Prostate gland (tissue), 2 donors: ENCODE measurements at regions not wholly inside any gene's neighbourhood (a gene's known extent, or its start where the extent isn't known, plus 50 kb on each side); places are given as distances from the start of the nearest gene placed in this dataset.

ENCODE experiments used
- DNase-seq: peaks from one replicate; pipeline ENCODE4 v3.0.0-alpha.2; 2019; ENCODE audit warnings: low spot score
- H3K27ac ChIP-seq, 2 donors: fragments of 200-600 bp; sonication (generic); 2 replicates each; pipeline ENCODE4 v1.5.1; 2017 to 2019
- H3K27me3 ChIP-seq: fragments of 200-600 bp; sonication (generic); replicated peaks from 2 replicates; pipeline ENCODE4 v1.5.1; 2019; ENCODE audit not compliant: insufficient read depth
- H3K36me3 ChIP-seq, 2 donors: fragments of 200-600 bp; sonication (generic); 1 replicate in 1 of 2; 2 replicates in 1 of 2; pipeline versions ENCODE4 v1.5.1 to v1.8.1; 2017 to 2019
- H3K4me1 ChIP-seq: fragments of 200-600 bp; sonication (generic); replicated peaks from 2 replicates; pipeline ENCODE4 v1.5.1; 2019
- H3K4me3 ChIP-seq, 2 donors: fragments of 200-600 bp; sonication (generic); 2 replicates each; pipeline ENCODE4 v1.5.1; 2017 to 2019
- H3K9me3 ChIP-seq: fragments of 200-600 bp; sonication (generic); 2 replicates; pipeline ENCODE4 v1.5.1; 2017
- POLR2A ChIP-seq: fragments of 450-650 bp; IDR thresholded peaks from one replicate; pipeline ENCODE4 v1.6.1; 2016; ENCODE audit warnings: antibody characterized with exemption, mild to moderate bottlenecking
- POLR2AphosphoS5 ChIP-seq: sonication (generic); formaldehyde crosslinking; IDR thresholded peaks from one replicate; pipeline ENCODE4 v1.6.1; 2017; ENCODE audit warnings: antibody characterized with exemption
- WGBS: methylation state at CpG from one replicate; pipeline ENCODE4 v1.1.5; 2018; 5-methylcytosine and 5-hydroxymethylcytosine counted together
- intact Hi-C: fragments of 100-400 bp; cut with DNase I; formaldehyde crosslinking; loops from one replicate; pipeline ENCODE4 v1.14.2; 2022
- TF ChIP-seq, protein P1 (sequence below), 4 experiments: fragments of 200-600 bp in 2 of 4; fragments of 450-650 bp in 2 of 4; sonication (generic) in 2 of 4; IDR thresholded peaks; 1 replicate in 3 of 4; 2 replicates in 1 of 4; pipeline ENCODE4 v1.5.1; 2016 to 2019; ENCODE audit warnings: antibody characterized with exemption in 4 of 4, mild to moderate bottlenecking in 2 of 4, moderate library complexity in 2 of 4

DNA sequence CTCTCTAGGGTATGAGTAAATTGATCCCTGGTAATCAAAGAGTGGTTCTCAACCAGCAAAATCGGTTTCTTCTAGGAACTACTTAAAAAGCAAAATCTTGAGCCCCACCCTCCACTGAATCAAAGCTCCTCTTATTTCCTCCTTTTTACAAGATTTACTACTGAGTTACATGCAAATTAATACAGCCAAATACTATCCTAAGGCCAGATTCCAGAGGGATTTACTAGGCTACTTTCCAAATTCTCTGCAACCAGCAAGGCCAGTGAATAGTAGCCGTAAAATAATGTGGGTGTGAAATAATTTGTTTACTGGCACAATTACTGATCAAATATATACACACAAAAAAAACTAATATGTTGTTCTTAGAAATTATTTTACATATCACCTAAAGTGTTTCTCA is 1583.8 kb downstream of the NCAM2 start:
- no peak overlapping the region for H3K27ac ChIP-seq
- no peak for DNase-seq
- WGBS: 44% methylated on average over 2 of the region's 2 CpGs
- no peaks in the 10 kb centered on the region for H3K4me1 ChIP-seq
- intact Hi-C loops: no loop called here
- no peaks in the 10 kb centered on the region for H3K36me3 ChIP-seq
- no peaks in the 10 kb centered on the region for H3K27me3 ChIP-seq
- TF ChIP-seq POLR2AphosphoS5: no peak
- TF ChIP-seq, protein P1, sequence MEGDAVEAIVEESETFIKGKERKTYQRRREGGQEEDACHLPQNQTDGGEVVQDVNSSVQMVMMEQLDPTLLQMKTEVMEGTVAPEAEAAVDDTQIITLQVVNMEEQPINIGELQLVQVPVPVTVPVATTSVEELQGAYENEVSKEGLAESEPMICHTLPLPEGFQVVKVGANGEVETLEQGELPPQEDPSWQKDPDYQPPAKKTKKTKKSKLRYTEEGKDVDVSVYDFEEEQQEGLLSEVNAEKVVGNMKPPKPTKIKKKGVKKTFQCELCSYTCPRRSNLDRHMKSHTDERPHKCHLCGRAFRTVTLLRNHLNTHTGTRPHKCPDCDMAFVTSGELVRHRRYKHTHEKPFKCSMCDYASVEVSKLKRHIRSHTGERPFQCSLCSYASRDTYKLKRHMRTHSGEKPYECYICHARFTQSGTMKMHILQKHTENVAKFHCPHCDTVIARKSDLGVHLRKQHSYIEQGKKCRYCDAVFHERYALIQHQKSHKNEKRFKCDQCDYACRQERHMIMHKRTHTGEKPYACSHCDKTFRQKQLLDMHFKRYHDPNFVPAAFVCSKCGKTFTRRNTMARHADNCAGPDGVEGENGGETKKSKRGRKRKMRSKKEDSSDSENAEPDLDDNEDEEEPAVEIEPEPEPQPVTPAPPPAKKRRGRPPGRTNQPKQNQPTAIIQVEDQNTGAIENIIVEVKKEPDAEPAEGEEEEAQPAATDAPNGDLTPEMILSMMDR (IDR thresholded peaks at IDR 0.05): no peak
- TF ChIP-seq POLR2A: no peak
- H3K9me3 ChIP-seq: no peaks in the 10 kb centered on the region
- H3K4me3 ChIP-seq: no peak overlapping the region

DNA sequence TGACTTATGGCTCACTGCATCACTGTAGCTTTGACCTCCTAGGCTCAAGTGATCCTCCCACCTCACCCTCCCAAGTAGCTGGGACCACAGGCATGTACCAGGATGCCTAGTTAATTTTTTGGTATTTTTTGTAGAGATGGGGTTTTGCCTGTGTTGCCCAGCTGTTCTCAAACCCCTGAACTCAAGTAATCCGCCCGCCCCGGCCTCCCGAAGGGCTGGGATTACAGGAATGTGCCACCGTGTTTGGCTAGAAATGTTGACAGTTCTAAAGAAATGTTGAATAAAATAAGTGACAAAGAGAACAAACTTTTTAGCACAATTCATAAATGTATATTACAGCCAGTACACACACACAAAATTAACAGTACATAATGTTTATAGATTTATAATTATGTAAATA is 1586.1 kb downstream of the NCAM2 start:
- intact Hi-C loops: no loop called here
- 92% methylated on average over 5 of the region's 5 CpGs for WGBS
- no peak overlapping the region for H3K27ac ChIP-seq
- no peaks in the 10 kb centered on the region for H3K9me3 ChIP-seq
- H3K4me1 ChIP-seq: no peaks in the 10 kb centered on the region
- TF ChIP-seq POLR2A (no peak), POLR2AphosphoS5 (no peak)
- TF ChIP-seq, protein P1 (IDR thresholded peaks at IDR 0.05): no peak
- DNase-seq: no peak
- H3K27me3 ChIP-seq: no peaks in the 10 kb centered on the region
- H3K4me3 ChIP-seq: no peak overlapping the region
- no peaks in the 10 kb centered on the region for H3K36me3 ChIP-seq

DNA sequence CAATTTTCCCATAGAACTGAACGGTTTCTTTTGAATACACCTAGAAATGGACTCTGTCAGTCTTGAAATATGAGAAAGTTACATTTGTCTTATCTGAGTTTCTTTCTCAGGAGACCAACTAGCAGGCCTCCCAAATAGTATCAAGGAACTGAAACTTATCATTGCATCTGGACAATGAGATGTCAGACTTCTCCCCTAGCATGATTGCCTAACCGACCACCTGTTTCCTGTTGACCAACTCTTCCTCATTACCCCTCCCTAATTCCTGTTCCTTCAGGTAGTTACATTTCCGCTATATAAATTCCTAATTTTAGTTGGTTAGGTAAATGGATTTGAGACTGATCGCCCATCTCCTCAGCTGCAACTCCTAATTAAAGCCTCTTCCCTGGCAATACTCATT is 1587.3 kb downstream of the NCAM2 start:
- Histone ChIP-seq H3K9me3 (no peaks in the 10 kb centered on the region), H3K27ac (no peak overlapping the region), H3K4me1 (no peaks in the 10 kb centered on the region), H3K4me3 (no peak overlapping the region), H3K27me3 (no peaks in the 10 kb centered on the region), H3K36me3 (no peaks in the 10 kb centered on the region)
- intact Hi-C loops: no loop called here
- TF ChIP-seq POLR2A (no peak), POLR2AphosphoS5 (no peak)
- TF ChIP-seq, protein P1 (IDR thresholded peaks at IDR 0.05): no peak
- WGBS: 82% methylated on average over 4 of the region's 4 CpGs
- DNase-seq: no peak

DNA sequence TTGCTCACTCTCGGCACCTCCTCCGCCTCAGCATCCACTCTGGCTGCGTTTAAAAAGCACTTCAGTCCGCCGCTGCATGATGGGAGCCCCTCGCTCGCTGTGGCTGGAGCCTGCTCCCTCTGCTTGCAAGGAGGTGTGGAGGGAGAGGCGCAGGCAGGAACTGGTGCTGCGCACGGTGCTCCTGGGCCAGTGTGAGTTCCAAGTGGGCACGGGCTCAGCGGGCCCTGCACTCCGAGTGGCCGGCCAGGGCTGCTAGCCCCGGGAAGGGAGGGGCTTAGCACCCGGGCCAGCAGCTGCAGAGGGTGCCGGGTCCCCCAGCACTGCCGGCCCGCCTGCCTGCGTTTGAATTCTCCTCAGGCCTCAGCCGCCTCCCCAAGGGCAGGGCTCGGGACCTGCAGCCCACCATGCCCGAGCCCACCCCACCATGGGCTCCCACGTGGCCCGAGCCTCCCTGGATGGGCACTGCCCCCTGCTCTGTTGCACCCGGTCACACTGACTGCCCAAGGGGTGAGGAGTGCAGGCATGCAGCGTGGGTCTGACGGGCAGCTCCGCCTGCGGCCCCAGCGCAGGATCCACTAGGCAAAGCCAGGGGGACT is 1599.5 kb downstream of the NCAM2 start:
- 90% methylated on average over 18 of the region's 31 CpGs for WGBS
- TF ChIP-seq POLR2A: no peak
- no peaks in the 10 kb centered on the region for H3K36me3 ChIP-seq
- no peak overlapping the region for H3K4me3 ChIP-seq
- no peaks in the 10 kb centered on the region for H3K27me3 ChIP-seq
- intact Hi-C loops: no loop called here
- H3K9me3 ChIP-seq: no peaks in the 10 kb centered on the region
- no peak overlapping the region for H3K27ac ChIP-seq
- H3K4me1 ChIP-seq: no peaks in the 10 kb centered on the region
- no peak for DNase-seq

DNA sequence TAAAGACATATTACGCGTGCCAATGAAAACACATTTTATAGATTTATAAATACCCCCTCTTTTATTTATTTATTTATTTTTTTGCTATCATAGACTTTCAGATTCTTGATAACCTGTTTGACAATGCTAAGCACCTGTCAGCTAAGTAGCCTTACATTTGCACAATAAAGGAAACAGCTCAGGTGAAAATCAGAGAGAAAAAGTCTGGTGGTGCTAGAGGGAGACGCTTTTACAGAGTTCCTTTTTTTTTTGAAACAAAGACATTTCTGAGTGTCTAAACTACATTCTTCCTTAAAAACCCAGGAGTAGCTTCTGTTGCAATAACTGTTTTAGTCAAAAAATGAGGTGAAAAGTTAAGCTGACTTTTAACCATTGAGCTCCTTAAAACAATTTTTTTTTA is 1611.6 kb downstream of the NCAM2 start:
- WGBS: 53% methylated on average over 3 of the region's 3 CpGs

More for the DNA sequence above, 1611.6 kb downstream of the NCAM2 start:
- TF ChIP-seq POLR2A (no peak), POLR2AphosphoS5 (no peak)
- TF ChIP-seq, protein P1 (IDR thresholded peaks at IDR 0.05): no peak
- Histone ChIP-seq H3K4me1 (no peaks in the 10 kb centered on the region), H3K9me3 (no peaks in the 10 kb centered on the region), H3K36me3 (no peaks in the 10 kb centered on the region), H3K27ac (no peak overlapping the region), H3K4me3 (no peak overlapping the region), H3K27me3 (no peaks in the 10 kb centered on the region)
- no peak for DNase-seq
- intact Hi-C loops: no loop called here
